HEK293 (cell line): ENCODE measurements at regions not wholly inside any gene's neighbourhood (a gene's known extent, or its start where the extent isn't known, plus 50 kb on each side); places are given as distances from the start of the nearest gene placed in this dataset.

ENCODE experiments used
- CTCF ChIP-seq: fragments of 450-650 bp; formaldehyde crosslinking; IDR thresholded peaks from 2 replicates; pipeline ENCODE4 v1.5.1; 2016; ENCODE audit warnings: missing biosample characterization, missing genetic modification characterization
- SP3 ChIP-seq: fragments of 450-650 bp; formaldehyde crosslinking; IDR thresholded peaks from 2 replicates; pipeline ENCODE4 v1.5.1; 2016; ENCODE audit warnings: missing biosample characterization, missing genetic modification characterization
- ZNF335 ChIP-seq: fragments of 450-650 bp; formaldehyde crosslinking; conservative IDR thresholded peaks from 2 replicates; pipeline ENCODE4 v1.5.1; 2016; ENCODE audit warnings: missing biosample characterization, missing genetic modification characterization
- ZNF629 ChIP-seq: fragments of 450-650 bp; formaldehyde crosslinking; IDR thresholded peaks from 2 replicates; pipeline ENCODE4 v1.5.1; 2017; ENCODE audit warnings: missing biosample characterization, missing genetic modification characterization
- ZSCAN16 ChIP-seq: fragments of 450-650 bp; formaldehyde crosslinking; IDR thresholded peaks from 2 replicates; pipeline ENCODE4 v1.5.1; 2016; ENCODE audit warnings: missing biosample characterization, missing genetic modification characterization

GRCh38 chr6:47363736-47364135, 54.0 kb upstream of the TNFRSF21 start:
- TF ChIP-seq ZNF335 (no peak), ZSCAN16 (tag by site-specific recombination) (no peak), SP3 (tag by site-specific recombination) (no peak), CTCF (tag by site-specific recombination) (no peak), ZNF629 (no peak)
